GM19455 (cell line): ENCODE measurements at regions not wholly inside any gene's neighbourhood (a gene's known extent, or its start where the extent isn't known, plus 50 kb on each side); places are given as distances from the start of the nearest gene placed in this dataset.
"Not testable (repeated sequence)": the region's sequence is repeated elsewhere in the genome, so short reads cannot be mapped to it uniquely, and the experiment has no call there.

Experiments used
- ATAC-seq: cut with Tn5 transposase; IDR thresholded peaks from one replicate; pipeline ENCODE4 v1.9.1; 2021; ENCODE audit not compliant: unreplicated experiment

GRCh38 chr14:22266142-22266442 is 322.9 kb downstream of the DAD1 start:
- ATAC-seq, result no peak

- no peak for ATAC-seq
These were observed 323.5 kb downstream of the DAD1 start for GRCh38 chr14:22265319-22266141.

GRCh38 chr14:22264759-22265158 is 324.3 kb downstream of the DAD1 start:
- ATAC-seq, result no peak

GRCh38 chr14:22263961-22264360 is 325.1 kb downstream of the DAD1 start:
- no peak for ATAC-seq

- ATAC-seq, result no peak
These were observed 326.1 kb downstream of the DAD1 start for GRCh38 chr14:22262881-22263280.

- no peak for ATAC-seq
These were observed 333.7 kb downstream of the DAD1 start for GRCh38 chr14:22255017-22255950.

GRCh38 chr14:22252686-22253085 is 336.3 kb downstream of the DAD1 start:
- ATAC-seq, result no peak

GRCh38 chr14:22251090-22251489 is 337.9 kb downstream of the DAD1 start:
- no peak for ATAC-seq

GRCh38 chr14:22249770-22250169 is 339.3 kb downstream of the DAD1 start:
- no peak for ATAC-seq

- ATAC-seq, result no peak
These were observed 344.9 kb downstream of the DAD1 start for GRCh38 chr14:22243971-22244581.

- ATAC-seq, result not testable (repeated sequence)
These were observed 350.7 kb downstream of the DAD1 start for GRCh38 chr14:22238320-22238719.

- no peak for ATAC-seq
These were observed 355.6 kb downstream of the DAD1 start for GRCh38 chr14:22233377-22233776.

GRCh38 chr14:22232933-22233332 is 356.1 kb downstream of the DAD1 start:
- no peak for ATAC-seq

GRCh38 chr14:22232486-22232885 is 356.5 kb downstream of the DAD1 start:
- no peak for ATAC-seq

- no peak for ATAC-seq
These were observed 358.0 kb downstream of the DAD1 start for GRCh38 chr14:22231018-22231417.

GRCh38 chr14:22230517-22230916 is 358.5 kb downstream of the DAD1 start:
- no peak for ATAC-seq

GRCh38 chr14:22227084-22227483 is 361.9 kb downstream of the DAD1 start:
- ATAC-seq, result no peak

GRCh38 chr14:22226381-22226780 is 362.6 kb downstream of the DAD1 start:
- ATAC-seq, result no peak

GRCh38 chr14:22225516-22226140 is 363.4 kb downstream of the DAD1 start:
- ATAC-seq, result no peak

- no peak for ATAC-seq
These were observed 367.5 kb downstream of the DAD1 start for GRCh38 chr14:22221508-22221907.

GRCh38 chr14:22220427-22220826 is 368.6 kb downstream of the DAD1 start:
- ATAC-seq, result no peak
